Motor neuron (in vitro differentiated cells): ENCODE measurements at regions not wholly inside any gene's neighbourhood (a gene's known extent, or its start where the extent isn't known, plus 50 kb on each side); places are given as distances from the start of the nearest gene placed in this dataset.

Source experiments
- ATAC-seq, 8 experiments: fragments of 200-7000 bp; cut with Tn5 transposase; replicated peaks in 6 of 8; 2 replicates each; pipeline ENCODE4 v1.8.0; 2021; ENCODE audit warnings: mild to moderate bottlenecking in 8 of 8, moderate library complexity in 8 of 8
- H3K27ac ChIP-seq, 2 donors: fragments of 250-450 bp; sonication (Bioruptor Pico); 2 replicates each; pipeline ENCODE4 v1.9.0; 2021; ENCODE audit warnings: antibody characterized with exemption in 2 of 2, mild to moderate bottlenecking in 2 of 2, moderate library complexity in 1 of 2
- H3K4me1 ChIP-seq, 2 donors: fragments of 250-450 bp; sonication (Bioruptor Pico); replicated peaks in 1 of 2; 2 replicates each; pipeline ENCODE4 v1.6.1; 2021; ENCODE audit warnings: antibody characterized with exemption in 2 of 2, mild to moderate bottlenecking in 2 of 2, moderate library complexity in 1 of 2
- H3K4me3 ChIP-seq, 5 donors: fragments of 250-450 bp; sonication (Bioruptor Pico); 2 replicates each; pipeline ENCODE4 v1.9.0; 2021; ENCODE audit warnings: antibody characterized with exemption in 5 of 5, mild to moderate bottlenecking in 5 of 5, moderate library complexity in 4 of 5
- WGBS, 10 experiments: fragments of 450-650 bp; shearing (Covaris generic); methylation state at CpG; one replicate each; pipeline ENCODE4 v1.0.0; 2022; 5-methylcytosine and 5-hydroxymethylcytosine counted together
- in situ Hi-C, 9 experiments: fragments of 400-800 bp; cut with MboI; loops; one replicate each; pipeline ENCODE4 v1.15.0; 2021; ENCODE audit warnings: low sequenced_read_pairs in 9 of 9, low pct_unique_long_range_greater_than_20kb in 2 of 9; ENCODE audit not compliant: unreplicated experiment in 9 of 9

- in situ Hi-C loops = no loop called here
- ATAC-seq = peak in 1 of 8 experiments; percentile 66
- no peak overlapping the region for H3K27ac ChIP-seq
- no peaks in the 10 kb centered on the region for H3K4me1 ChIP-seq
- 79 to 94% (median 83%) methylated on average over 3 of the region's 3 CpGs; no CpG with 5 or more reads in 5 of the 10 experiments for WGBS, 10 experiments
- H3K4me3 ChIP-seq = no peak overlapping the region
These were observed 116.2 kb upstream of the KCNK2 start for GRCh38 chr1:214966346-214966745.

GRCh38 chr1:214967865-214968575, 114.5 kb upstream of the KCNK2 start:
- no peak for ATAC-seq
- WGBS, 10 experiments = 18 to 97% (median 90%) methylated on average over 2 to 5 of the region's 5 CpGs; no CpG with 5 or more reads in 1 of the 10 experiments
- Histone ChIP-seq H3K4me1 (no peaks in the 10 kb centered on the region), H3K27ac (no peak overlapping the region), H3K4me3 (no peak overlapping the region)
- in situ Hi-C loops = no loop called here

DNA sequence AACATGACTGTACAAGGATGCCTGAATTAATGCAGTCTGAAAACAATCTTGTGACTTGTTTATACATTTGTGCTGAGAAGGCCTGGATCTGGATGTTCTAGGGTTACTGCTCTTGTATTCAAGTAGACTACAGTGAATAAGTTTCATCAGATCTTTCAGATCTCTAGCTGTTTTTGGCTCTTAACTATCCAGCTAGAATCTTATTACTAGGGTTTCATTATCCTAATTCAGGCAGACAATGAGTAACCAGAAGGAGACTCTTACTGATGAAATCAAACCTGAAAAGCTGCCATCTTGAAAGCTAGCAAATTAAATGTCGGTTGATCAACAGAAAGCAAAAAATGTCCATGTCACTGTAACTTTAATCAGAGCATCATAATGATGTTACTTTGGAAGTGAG, 112.5 kb upstream of the KCNK2 start:
- Histone ChIP-seq H3K4me1 (no peaks in the 10 kb centered on the region), H3K4me3 (no peak overlapping the region), H3K27ac (no peak overlapping the region)
- in situ Hi-C loops = no loop called here
- no peak for ATAC-seq
- WGBS, 10 experiments = 13 to 100% (median 80%) methylated on average over 1 of the region's 1 CpG; no CpG with 5 or more reads in 2 of the 10 experiments

DNA sequence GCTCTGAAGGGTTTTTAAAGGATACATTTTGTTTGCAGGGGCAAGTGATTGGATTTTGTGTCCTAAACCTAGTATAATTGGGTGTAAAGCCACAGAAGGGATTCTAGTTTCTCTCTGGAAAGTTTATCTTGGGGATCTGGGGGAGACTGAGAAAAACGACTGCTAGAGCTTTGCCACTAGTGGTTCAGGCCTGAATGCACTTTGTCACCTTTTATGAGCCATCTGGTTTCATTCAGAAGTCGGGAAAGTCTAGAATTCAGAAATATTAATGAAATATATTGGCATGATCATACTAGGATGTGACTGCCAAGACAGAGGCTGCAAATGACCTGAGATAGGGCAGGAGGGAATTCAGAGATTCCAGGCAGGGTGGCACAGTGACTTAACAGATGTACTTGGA, 111.5 kb upstream of the KCNK2 start:
- no peak overlapping the region for H3K27ac ChIP-seq
- no peak for ATAC-seq
- H3K4me3 ChIP-seq = no peak overlapping the region
- H3K4me1 ChIP-seq = no peaks in the 10 kb centered on the region
- WGBS, 10 experiments = 0 to 77% (median 36%) methylated on average over 1 to 2 of the region's 2 CpGs; no CpG with 5 or more reads in 2 of the 10 experiments
- in situ Hi-C loops = no loop called here

- 75 to 100% (median 100%) methylated on average over 1 to 2 of the region's 2 CpGs; no CpG with 5 or more reads in 3 of the 10 experiments for WGBS, 10 experiments
- in situ Hi-C loops = no loop called here
- no peak for ATAC-seq
These were observed 108.5 kb upstream of the KCNK2 start for GRCh38 chr1:214974002-214974401.

DNA sequence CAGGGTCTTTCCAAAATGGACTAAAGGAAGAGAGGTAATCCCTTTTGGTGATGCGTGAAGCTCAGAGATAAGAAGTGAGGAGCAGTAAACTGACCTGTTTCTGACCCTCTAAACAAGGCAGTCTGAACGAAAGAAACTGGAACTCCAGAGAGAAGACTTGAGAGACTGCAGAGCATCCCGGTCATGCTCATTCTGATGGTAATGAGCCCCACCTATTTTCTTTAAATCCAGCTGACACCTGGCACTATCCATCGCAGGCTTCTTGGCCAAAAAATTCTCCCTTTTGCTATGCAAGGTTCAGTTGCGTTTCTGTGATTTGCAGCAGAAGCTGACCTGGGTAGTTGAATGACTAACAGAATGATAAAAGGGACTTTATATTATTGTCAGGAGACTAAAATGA, 105.9 kb upstream of the KCNK2 start:
- Histone ChIP-seq H3K4me1 (peaks cover 0 to 3% of the 10 kb centered on the region in 2 donors), H3K27ac (no peak overlapping the region), H3K4me3 (no peak overlapping the region)
- no peak for ATAC-seq
- in situ Hi-C loops = no loop called here
- WGBS, 10 experiments = 28 to 83% (median 50%) methylated on average over 1 to 5 of the region's 5 CpGs; no CpG with 5 or more reads in 2 of the 10 experiments

More at GRCh38 chr1:214974002-214974401, 108.5 kb upstream of the KCNK2 start:
- peaks cover 0 to 3% of the 10 kb centered on the region in 2 donors for H3K4me1 ChIP-seq
- H3K4me3 ChIP-seq = no peak overlapping the region
- no peak overlapping the region for H3K27ac ChIP-seq

DNA sequence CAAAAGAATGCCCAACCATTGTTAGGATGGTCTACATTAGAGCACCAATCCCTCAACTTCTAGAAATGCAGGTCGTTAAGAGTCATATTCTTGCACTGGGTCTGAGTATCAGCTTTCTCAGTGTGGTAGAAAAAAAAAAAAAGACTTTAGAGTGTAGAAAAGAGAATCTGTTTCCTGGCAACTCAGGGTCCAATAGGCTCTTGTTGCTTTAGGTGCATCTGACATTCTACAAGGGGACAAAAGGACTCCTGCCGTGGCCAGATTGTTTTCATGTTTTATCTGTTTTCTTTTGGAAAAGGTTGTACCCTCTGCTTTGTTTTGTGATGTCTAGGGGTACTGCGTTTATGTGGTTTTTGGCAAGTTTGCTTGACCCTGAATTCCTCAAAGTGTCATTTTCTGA, 105.4 kb upstream of the KCNK2 start:
- peaks cover 0 to 3% of the 10 kb centered on the region in 2 donors for H3K4me1 ChIP-seq
- in situ Hi-C loops = no loop called here
- ATAC-seq = peak in 4 of 8 experiments; percentile 7 to 68 (median 60)
- H3K27ac ChIP-seq = no peak overlapping the region
- 0 to 90% (median 26%) methylated on average over 1 to 3 of the region's 3 CpGs for WGBS, 10 experiments
- H3K4me3 ChIP-seq = no peak overlapping the region

DNA sequence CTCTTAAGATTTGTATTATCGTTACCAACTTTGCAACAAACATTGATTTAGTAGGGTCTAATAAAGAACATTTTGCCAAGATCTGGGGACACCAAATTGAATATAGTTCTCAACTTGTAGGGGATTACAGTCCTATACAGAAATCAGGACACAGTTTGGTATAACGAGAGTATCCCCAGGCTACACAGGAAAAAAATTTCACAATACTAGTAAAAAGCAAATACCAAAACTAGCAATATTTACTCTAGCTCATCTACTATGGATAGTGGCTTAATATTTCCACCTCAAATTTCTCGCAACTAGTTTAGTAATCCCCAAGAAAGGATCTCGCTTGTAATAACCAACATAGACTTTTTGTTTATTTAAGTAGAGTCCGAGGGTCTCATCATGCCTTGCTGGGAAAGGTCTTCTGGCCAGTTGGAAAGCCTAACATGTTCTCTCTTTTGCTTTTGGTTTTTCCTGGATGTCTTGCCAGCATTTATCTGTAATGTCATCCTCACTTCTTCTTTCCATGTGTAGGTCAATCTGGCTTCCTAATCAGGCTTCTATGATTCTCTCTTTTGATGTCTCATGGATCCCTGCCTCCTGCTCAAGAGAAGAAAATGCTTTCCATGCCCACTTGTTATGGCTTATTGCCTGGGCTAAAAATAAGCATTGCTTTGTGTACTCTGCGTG, 104.7 kb upstream of the KCNK2 start:
- H3K27ac ChIP-seq = no peak overlapping the region
- peaks cover 0 to 3% of the 10 kb centered on the region in 2 donors for H3K4me1 ChIP-seq
- no peak for ATAC-seq
- H3K4me3 ChIP-seq = no peak overlapping the region
- 42 to 90% (median 72%) methylated on average over 2 to 6 of the region's 6 CpGs; no CpG with 5 or more reads in 1 of the 10 experiments for WGBS, 10 experiments
- in situ Hi-C loops = no loop called here

GRCh38 chr1:214979191-214979590, 103.3 kb upstream of the KCNK2 start:
- WGBS, 10 experiments = 40 to 100% (median 90%) methylated on average over 1 of the region's 1 CpG; no CpG with 5 or more reads in 1 of the 10 experiments
- in situ Hi-C loops = no loop called here
- ATAC-seq = no peak
- no peak overlapping the region for H3K4me3 ChIP-seq
- peaks cover 0 to 3% of the 10 kb centered on the region in 2 donors for H3K4me1 ChIP-seq
- no peak overlapping the region for H3K27ac ChIP-seq

GRCh38 chr1:214980921-214981320, 101.6 kb upstream of the KCNK2 start:
- in situ Hi-C loops = no loop called here
- ATAC-seq = no peak
- no peak overlapping the region for H3K4me3 ChIP-seq
- WGBS, 10 experiments = 70 to 100% (median 90%) methylated on average over 1 to 7 of the region's 7 CpGs
- H3K27ac ChIP-seq = no peak overlapping the region
- peaks cover 0 to 3% of the 10 kb centered on the region in 2 donors for H3K4me1 ChIP-seq

- no peak for ATAC-seq
- WGBS, 10 experiments = 52 to 100% (median 90%) methylated on average over 1 to 3 of the region's 3 CpGs; no CpG with 5 or more reads in 1 of the 10 experiments
- H3K4me3 ChIP-seq = no peak overlapping the region
- in situ Hi-C loops = no loop called here
- no peak overlapping the region for H3K27ac ChIP-seq
- no peaks in the 10 kb centered on the region for H3K4me1 ChIP-seq
These were observed 99.2 kb upstream of the KCNK2 start for GRCh38 chr1:214983126-214983869.

- Histone ChIP-seq H3K27ac (no peak overlapping the region), H3K4me1 (no peaks in the 10 kb centered on the region), H3K4me3 (no peak overlapping the region)
- WGBS, 10 experiments = 14 to 78% (median 50%) methylated on average over 1 of the region's 1 CpG; no CpG with 5 or more reads in 5 of the 10 experiments
- in situ Hi-C loops = no loop called here
- ATAC-seq = no peak
These were observed 93.2 kb upstream of the KCNK2 start for GRCh38 chr1:214989341-214989740.

DNA sequence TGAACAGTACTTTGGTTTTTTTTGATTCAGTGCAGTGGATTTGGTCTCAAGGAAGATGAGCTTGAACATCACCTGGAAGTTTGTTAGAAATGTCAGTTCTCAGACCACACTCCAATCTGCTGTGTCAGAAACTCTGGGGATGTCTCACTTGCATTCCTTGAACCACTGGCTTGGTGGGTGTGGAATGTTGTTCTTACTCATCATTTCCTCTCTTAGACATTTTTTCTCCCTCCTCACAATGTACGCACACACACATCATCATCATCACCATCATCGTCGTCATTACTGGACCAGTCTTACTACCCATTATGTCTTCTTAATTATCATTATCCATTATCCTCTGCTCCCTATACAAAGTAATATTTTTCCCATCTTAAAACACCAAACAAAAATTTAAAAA, 91.9 kb upstream of the KCNK2 start:
- no peak overlapping the region for H3K4me3 ChIP-seq
- peak in 1 of 8 experiments; percentile 62 for ATAC-seq

More for the DNA sequence above, 91.9 kb upstream of the KCNK2 start:
- in situ Hi-C loops = no loop called here
- WGBS, 10 experiments = 0 to 100% (median 95%) methylated on average over 1 to 3 of the region's 3 CpGs
- no peak overlapping the region for H3K27ac ChIP-seq
- H3K4me1 ChIP-seq = peaks cover 0 to 2% of the 10 kb centered on the region in 2 donors
